Effector memory CD8-positive, alpha-beta T cell (primary cell): ENCODE measurements at regions not wholly inside any gene's neighbourhood (a gene's known extent, or its start where the extent isn't known, plus 50 kb on each side); places are given as distances from the start of the nearest gene placed in this dataset.
A peak's percentile ranks its signal among the peaks of the same experiment; 100 is the strongest.

Source experiments
- ATAC-seq: fragments of 150-1000 bp; cut with Tn5 transposase; replicated peaks from 2 replicates; pipeline ENCODE4 v1.10.0; 2021; ENCODE audit warnings: mild to moderate bottlenecking, moderate library complexity
- DNase-seq, 3 experiments: peaks; one replicate each; pipeline ENCODE4 v3.0.0; 2021
- H3K27ac Mint-ChIP-seq, 2 donors: one replicate each; pipeline ENCODE4 v1.8.0; 2022; ENCODE audit warnings: mild to moderate bottlenecking in 2 of 2, mixed read lengths in 2 of 2, moderate library complexity in 2 of 2
- H3K27me3 Mint-ChIP-seq, 2 donors: one replicate each; pipeline ENCODE4 v1.8.0; 2022; ENCODE audit warnings: mixed read lengths in 2 of 2
- H3K36me3 Mint-ChIP-seq: one replicate; pipeline ENCODE4 v1.8.0; 2022; ENCODE audit warnings: mild to moderate bottlenecking, moderate library complexity, mixed read lengths; ENCODE audit not compliant: insufficient read depth
- H3K4me1 Mint-ChIP-seq, 2 donors: one replicate each; pipeline ENCODE4 v1.8.0; 2022; ENCODE audit warnings: low read depth in 2 of 2, mixed read lengths in 2 of 2
- H3K4me3 Mint-ChIP-seq, 2 donors: one replicate each; pipeline ENCODE4 v1.8.0; 2022; ENCODE audit warnings: mild to moderate bottlenecking in 2 of 2, mixed read lengths in 2 of 2, moderate library complexity in 2 of 2
- H3K9me3 Mint-ChIP-seq, 2 donors: one replicate each; pipeline ENCODE4 v1.8.0; 2022; ENCODE audit warnings: mixed read lengths in 2 of 2

DNA sequence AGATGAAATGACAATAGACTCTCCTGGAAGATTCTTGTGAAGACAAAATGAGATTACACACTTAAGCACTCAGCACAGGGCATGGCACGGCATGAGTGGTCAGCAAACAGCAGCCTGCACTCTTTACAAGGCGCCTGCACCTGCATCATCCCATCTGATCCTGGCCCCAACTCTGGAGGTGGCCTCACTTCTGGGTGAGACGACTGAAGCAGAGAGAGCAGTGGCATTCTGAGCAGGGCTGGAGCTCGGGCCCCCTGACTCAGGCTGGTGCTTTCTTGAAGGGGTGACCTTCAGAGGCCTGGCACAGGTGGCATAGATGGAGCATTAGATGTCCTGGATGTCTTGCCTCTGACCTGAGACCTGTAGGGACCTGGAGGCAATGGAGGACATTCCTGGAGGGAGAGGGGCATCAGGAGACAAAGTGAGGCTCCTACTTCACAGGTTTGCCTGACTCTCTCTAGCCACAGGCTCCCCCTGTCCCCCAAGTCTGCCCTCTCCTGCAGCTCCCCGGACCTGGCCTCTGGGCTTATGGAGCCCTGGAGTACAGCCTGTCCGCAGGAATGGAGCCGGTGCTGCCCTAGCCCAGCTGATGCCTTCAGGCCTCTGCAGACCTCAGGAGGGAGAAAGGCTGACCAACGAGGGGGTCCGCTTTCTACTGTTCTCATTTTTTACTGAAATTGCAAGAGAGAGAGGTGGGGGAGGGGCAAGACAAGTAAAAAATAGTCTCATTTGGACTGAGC, 65.5 kb upstream of the THY1 start:
- H3K36me3 Mint-ChIP-seq = peaks cover 3% of the 10 kb centered on the region
- H3K27me3 Mint-ChIP-seq = peaks cover 39 to 83% of the 10 kb centered on the region in 2 donors
- H3K27ac Mint-ChIP-seq = no peak overlapping the region
- no peak for DNase-seq
- H3K4me3 Mint-ChIP-seq = no peak overlapping the region
- H3K9me3 Mint-ChIP-seq = no peaks in the 10 kb centered on the region
- H3K4me1 Mint-ChIP-seq = peaks cover 0 to 2% of the 10 kb centered on the region in 2 donors
- no peak for ATAC-seq

DNA sequence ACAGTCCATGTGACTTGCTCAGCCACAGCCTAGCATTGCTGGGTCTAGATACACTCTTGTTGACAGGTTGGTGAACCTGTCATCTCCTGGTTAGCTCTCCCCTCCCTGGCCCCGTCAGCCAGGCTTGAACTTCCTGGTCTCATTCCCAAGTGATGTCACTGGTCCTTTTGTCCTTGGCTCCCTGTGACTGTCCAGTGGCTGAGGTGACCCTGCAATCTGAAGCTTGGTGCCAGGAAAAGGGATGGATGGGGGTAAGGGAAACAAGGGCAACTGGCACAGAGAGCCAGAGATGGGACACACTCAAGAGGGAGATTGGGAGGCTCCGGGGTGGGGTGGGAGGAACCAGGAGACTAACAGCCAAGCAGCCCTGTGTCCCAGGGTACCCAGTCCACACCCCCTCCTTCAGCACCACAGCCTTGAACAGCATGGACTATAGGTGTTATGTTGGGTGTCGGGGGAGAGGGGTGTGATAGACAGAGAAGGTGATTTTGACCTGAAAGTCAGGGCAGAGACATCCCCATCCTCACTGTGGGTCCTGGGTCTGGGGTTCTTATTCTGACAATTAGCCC, 63.8 kb upstream of the THY1 start:
- peaks cover 0 to 2% of the 10 kb centered on the region in 2 donors for H3K4me1 Mint-ChIP-seq
- no peak overlapping the region for H3K27ac Mint-ChIP-seq
- peaks cover 3% of the 10 kb centered on the region for H3K36me3 Mint-ChIP-seq
- H3K9me3 Mint-ChIP-seq = no peaks in the 10 kb centered on the region
- no peak for ATAC-seq
- H3K27me3 Mint-ChIP-seq = peaks cover 54 to 98% of the 10 kb centered on the region in 2 donors
- no peak overlapping the region for H3K4me3 Mint-ChIP-seq
- no peak for DNase-seq

DNA sequence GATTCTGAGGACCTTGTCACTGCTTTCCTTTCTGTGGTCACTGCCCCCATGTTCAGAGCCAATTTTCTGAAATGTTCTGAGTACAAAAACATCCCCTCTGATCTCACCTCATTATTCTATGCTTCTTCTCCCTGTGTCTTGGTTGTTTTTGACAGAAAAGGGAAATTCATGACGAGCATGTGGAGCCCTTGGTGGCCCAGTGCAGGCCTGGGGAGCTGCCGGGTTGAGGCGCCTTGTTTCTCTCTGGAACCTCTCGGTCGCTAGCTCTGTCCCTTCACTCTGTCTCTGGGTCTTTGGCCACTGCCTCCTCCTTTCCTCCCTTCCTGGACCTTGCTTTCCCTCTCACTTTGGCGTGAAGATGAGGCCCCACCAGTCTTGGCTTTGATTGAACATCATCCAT, 63.0 kb upstream of the THY1 start:
- peaks cover 3% of the 10 kb centered on the region for H3K36me3 Mint-ChIP-seq
- H3K9me3 Mint-ChIP-seq = no peaks in the 10 kb centered on the region
- H3K27ac Mint-ChIP-seq = no peak overlapping the region
- no peak overlapping the region for H3K4me3 Mint-ChIP-seq
- peaks cover 57 to 98% of the 10 kb centered on the region in 2 donors for H3K27me3 Mint-ChIP-seq
- ATAC-seq (no peak), DNase-seq (no peak)
- peaks cover 0 to 7% of the 10 kb centered on the region in 2 donors for H3K4me1 Mint-ChIP-seq

DNA sequence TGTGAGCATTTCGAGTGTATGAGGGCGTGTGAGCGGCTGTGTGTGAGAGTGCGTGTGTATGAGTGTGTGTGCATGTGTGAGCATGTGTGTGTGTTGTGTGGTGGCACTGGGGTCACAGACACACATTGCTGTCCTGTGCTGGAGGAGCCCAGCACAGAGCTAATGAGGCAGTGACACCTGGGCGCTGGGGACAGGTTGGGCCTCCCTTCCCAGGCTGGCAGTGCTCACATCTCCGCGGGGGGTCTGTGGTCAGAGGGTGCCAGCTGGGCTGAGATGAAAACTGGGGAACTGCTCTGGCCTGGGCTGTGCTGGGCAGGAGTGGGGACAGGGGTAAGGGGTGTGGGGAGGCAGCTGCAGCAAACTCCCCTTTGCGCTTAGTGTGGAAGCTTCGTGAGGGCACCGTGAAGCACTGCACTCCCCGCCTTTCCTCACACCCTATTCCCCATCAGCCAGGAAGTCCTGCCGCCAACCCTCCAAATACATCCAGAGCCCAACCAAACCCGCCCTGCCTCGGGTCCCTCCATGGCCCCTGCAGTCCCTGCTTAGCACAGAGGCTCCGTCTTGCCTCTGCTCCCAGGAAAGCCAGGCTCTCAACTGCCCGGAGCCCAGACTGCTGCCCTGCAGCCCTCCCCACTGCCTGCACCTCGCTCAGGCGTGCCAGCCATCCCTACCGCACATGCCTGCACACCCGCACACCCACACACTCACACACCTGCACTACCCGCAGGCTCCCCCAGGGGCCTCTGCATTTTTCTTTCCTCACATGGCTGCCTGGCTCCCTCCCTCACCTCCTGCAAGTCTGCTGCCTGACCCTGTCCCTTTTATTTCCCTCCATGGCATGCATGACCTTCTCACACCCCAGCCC, 62.0 kb upstream of the THY1 start:
- Mint-ChIP-seq H3K9me3 (no peaks in the 10 kb centered on the region), H3K36me3 (peaks cover 3% of the 10 kb centered on the region), H3K4me3 (no peak overlapping the region), H3K27me3 (peaks cover 64 to 98% of the 10 kb centered on the region in 2 donors), H3K4me1 (peaks cover 0 to 7% of the 10 kb centered on the region in 2 donors), H3K27ac (no peak overlapping the region)
- DNase-seq (no peak), ATAC-seq (no peak)

DNA sequence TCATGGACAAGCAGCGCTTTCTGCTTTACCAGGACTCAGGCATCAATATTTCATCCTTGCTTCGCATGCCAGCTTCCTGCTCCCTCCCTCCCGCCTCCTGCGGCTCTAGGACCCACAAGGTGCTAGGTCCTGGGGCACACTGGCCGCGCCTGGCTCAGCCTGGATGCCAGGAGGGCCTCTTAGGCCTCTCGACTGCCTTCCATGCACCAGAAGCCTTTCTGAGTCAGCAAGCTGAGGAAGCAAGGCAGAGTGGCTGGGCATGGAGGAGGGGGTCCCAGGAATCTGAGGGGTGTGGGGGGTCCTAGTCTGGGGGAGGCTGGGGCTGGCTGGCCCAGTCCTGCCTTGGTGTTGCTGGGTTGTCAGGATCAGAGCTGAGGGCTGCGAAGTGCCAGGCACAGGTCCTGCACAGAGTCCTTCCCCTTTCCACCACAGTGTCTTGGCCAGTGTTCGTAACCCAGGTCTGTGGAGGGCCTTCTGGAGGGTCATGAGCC, 61.0 kb upstream of the THY1 start:
- DNase-seq = no peak
- H3K9me3 Mint-ChIP-seq = no peaks in the 10 kb centered on the region

DNA sequence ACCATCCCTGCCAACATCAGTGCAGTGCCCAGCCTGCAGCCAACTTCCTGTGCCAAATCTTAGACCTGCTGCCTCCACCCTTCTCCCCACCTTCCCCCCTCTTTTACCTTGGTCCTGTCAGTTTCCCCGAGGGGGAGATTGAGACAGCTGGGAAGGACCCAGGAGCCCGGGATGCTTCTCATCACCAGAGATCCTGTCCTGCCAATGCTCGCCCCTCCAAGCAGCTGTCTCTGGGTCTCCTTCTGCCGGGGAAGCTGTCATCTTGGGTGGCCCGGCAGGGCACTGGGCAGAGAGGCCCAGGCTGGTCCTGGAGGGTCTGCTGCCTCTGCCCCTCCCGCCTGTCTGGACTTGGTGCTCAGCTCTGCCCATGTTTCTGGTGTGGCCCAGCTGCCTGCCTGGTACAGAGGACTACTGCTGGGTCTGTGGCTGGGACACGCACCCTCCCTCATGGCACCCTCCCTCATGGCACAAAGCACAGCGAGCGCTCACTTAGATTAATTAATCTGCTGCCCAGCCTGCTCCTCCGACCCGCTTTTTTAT, 60.4 kb upstream of the THY1 start:
- ATAC-seq = no peak
- no peaks in the 10 kb centered on the region for H3K9me3 Mint-ChIP-seq
- peaks cover 63 to 95% of the 10 kb centered on the region in 2 donors for H3K27me3 Mint-ChIP-seq
- H3K4me1 Mint-ChIP-seq = peaks cover 0 to 7% of the 10 kb centered on the region in 2 donors
- H3K27ac Mint-ChIP-seq = no peak overlapping the region
- DNase-seq = no peak
- no peak overlapping the region for H3K4me3 Mint-ChIP-seq
- peaks cover 3% of the 10 kb centered on the region for H3K36me3 Mint-ChIP-seq

More for the DNA sequence above, 61.0 kb upstream of the THY1 start:
- ATAC-seq = no peak
- peaks cover 0 to 7% of the 10 kb centered on the region in 2 donors for H3K4me1 Mint-ChIP-seq
- H3K27ac Mint-ChIP-seq = no peak overlapping the region
- no peak overlapping the region for H3K4me3 Mint-ChIP-seq
- peaks cover 64 to 98% of the 10 kb centered on the region in 2 donors for H3K27me3 Mint-ChIP-seq
- peaks cover 3% of the 10 kb centered on the region for H3K36me3 Mint-ChIP-seq

DNA sequence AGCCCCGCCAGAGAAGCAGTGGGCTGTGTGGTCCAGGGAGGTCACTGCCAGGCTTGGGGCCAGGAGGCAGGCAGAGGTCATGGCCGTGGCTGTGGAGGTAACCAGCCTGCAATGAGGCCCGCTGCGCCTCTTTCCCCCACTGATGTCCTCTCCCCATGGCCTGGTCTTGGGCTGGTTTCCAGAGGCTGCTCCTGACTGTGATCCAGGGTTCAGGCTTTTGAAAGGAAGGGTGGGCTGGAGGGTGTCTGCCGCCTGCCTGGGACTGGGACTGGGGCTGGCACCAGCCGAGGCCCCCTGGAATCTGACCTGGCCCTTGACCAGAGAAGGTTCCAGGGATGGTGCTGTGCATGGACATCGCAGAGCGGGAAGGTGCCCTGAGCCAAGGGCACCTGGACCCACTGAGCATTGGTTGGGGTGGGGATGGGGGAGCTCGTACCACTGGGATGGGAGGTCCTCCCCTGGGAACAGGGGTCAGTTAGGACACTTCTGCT, 59.6 kb upstream of the THY1 start:
- no peaks in the 10 kb centered on the region for H3K9me3 Mint-ChIP-seq
- H3K27ac Mint-ChIP-seq = no peak overlapping the region
- H3K27me3 Mint-ChIP-seq = peaks cover 63 to 87% of the 10 kb centered on the region in 2 donors
- H3K36me3 Mint-ChIP-seq = peaks cover 3% of the 10 kb centered on the region
- no peak for ATAC-seq
- no peak overlapping the region for H3K4me3 Mint-ChIP-seq
- DNase-seq = no peak
- peaks cover 0 to 7% of the 10 kb centered on the region in 2 donors for H3K4me1 Mint-ChIP-seq

DNA sequence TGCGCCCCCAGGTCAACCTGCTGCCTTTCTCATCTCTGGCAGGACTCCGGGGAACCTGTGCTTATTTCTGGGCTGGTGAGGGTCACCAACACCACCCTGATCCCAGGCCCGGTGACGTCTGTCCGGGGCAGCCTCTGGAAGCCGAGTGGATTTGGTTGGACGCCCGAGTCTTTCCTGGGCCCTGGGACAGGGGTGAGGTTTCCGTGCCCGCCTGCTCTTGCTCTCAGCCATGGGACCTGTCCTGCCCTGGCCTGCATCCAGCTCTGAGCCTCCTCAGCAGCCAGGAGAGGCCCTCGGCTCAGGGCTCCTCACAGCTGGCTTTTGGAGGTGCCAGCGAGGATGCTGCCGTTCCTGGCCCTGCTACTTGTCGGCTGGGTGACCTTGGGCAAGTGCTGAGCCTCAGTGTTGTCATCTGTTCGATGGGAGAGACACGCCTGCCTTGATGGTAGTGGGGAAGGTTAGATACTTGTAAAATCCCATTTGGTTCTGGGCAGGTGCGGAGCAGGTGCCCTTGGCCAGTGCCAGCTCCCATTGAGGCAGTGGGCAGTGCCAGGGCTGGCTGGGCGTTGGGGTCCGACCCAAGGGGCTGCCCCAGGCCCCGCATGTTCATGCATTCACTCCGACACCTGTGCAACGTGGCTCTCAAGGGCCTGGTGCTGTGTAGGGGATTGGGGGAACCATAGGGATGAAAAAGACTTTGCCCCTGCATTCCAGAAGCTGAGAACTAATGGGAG, 58.9 kb upstream of the THY1 start:
- H3K27me3 Mint-ChIP-seq = peaks cover 62 to 86% of the 10 kb centered on the region in 2 donors
- no peak overlapping the region for H3K4me3 Mint-ChIP-seq

DNA sequence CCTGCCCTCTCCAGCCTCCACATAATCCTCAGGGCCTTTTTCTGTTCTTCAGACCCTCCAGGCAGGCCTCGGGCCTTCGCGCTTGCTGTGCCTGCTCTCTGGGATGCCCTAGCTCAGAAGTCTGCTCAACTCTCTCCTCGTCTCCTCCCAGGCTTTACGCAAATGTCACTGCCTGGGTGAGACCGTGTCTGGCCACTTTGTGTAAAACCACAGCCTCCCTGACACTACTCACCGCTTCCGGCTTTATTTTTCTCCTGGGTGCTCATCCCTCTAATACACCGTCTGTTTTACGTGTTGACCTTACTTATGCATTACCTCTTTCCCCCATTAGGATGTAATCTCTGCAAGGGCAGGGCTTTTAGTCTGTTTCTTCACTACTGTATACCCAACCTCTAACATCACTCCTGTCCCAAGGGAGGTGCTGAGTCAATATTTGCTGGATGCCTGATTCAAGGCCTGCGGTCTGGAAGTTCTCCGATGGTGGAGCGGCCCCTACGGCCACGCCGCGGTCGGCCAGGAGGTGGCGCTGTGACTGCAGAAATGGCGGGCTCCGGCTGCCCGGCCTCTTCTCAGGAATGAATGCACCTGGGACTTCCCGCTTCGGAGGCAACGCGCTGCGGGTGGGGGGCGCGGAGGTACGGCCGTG, 58.2 kb upstream of the THY1 start:
- peak; percentile 70 for ATAC-seq
- Mint-ChIP-seq H3K4me1 (peaks cover 0 to 7% of the 10 kb centered on the region in 2 donors), H3K4me3 (no peak overlapping the region), H3K27me3 (peaks cover 58 to 86% of the 10 kb centered on the region in 2 donors), H3K27ac (no peak overlapping the region), H3K9me3 (no peaks in the 10 kb centered on the region), H3K36me3 (peaks cover 2% of the 10 kb centered on the region)
- DNase-seq = peak; percentile 63 to 68 (median 64)

More for the DNA sequence above, 58.9 kb upstream of the THY1 start:
- H3K27ac Mint-ChIP-seq = no peak overlapping the region
- H3K9me3 Mint-ChIP-seq = no peaks in the 10 kb centered on the region
- peaks cover 3% of the 10 kb centered on the region for H3K36me3 Mint-ChIP-seq
- no peak for ATAC-seq
- H3K4me1 Mint-ChIP-seq = peaks cover 0 to 7% of the 10 kb centered on the region in 2 donors
- no peak for DNase-seq

DNA sequence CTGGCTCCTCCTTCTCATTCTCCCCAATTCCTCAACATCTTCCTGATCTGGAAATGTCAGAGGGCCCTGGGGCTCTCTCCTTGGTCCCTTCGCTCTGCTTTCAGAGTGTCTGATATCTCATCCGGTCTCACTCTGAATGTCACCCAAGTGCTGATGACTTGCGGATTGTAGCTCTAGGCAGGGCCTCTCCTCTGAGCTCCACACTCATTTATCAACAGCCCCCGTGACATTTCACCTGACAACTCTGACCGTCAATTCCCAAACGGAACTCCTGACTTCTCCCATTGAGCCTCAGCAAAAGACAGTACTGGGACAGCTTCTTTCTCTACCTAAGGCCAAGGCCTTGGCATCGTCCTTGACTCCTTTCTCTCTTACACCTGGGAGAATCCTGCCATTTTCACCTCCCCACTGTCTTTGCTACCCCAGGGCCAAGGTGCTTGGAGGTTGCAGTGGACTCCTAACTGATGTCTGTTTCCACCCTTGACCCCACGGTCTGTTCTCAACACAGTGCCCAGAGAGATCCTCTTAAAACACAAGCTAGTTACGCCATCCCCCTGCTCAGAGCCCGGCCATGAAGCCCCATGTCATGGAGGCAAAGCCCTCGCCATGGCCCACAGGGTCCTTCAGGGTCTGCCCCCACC, 57.5 kb upstream of the THY1 start:
- ATAC-seq (no peak), DNase-seq (no peak)
- H3K4me3 Mint-ChIP-seq = no peak overlapping the region
- no peaks in the 10 kb centered on the region for H3K9me3 Mint-ChIP-seq
- peaks cover 60 to 86% of the 10 kb centered on the region in 2 donors for H3K27me3 Mint-ChIP-seq
- peaks cover 0 to 7% of the 10 kb centered on the region in 2 donors for H3K4me1 Mint-ChIP-seq
- no peak overlapping the region for H3K27ac Mint-ChIP-seq
- no peaks in the 10 kb centered on the region for H3K36me3 Mint-ChIP-seq

DNA sequence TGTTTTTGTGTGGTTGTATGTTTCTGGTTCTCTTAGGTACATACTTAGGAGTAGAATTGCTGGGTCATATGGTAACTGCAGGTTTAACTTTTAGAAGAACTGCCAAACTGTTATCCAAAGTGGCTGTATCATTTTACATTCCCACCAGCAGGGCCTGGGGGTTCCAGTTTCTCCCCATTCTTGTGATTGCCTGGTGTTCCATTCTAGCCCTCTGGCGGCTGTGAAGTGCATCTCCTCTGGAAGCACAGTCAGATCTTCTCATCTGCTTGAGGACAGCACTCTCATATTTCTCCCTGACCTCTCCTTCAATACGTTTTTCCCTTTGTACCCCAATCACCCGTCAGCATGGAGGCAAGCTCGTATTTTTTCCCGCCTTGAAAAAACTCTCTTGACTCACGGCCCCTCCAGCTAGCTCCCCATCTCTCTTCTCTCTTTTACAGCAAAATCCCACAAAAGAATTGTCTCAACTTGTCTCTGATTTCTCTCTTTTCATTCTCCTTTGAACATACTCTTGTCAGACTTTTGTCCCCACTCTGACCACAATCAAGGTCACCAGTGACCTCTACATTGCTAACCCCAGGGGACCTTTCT, 56.8 kb upstream of the THY1 start:
- peaks cover 65 to 86% of the 10 kb centered on the region in 2 donors for H3K27me3 Mint-ChIP-seq
- peaks cover 0 to 5% of the 10 kb centered on the region in 2 donors for H3K4me1 Mint-ChIP-seq
- no peaks in the 10 kb centered on the region for H3K36me3 Mint-ChIP-seq
- no peak for DNase-seq
- ATAC-seq = no peak
- H3K4me3 Mint-ChIP-seq = no peak overlapping the region
- H3K27ac Mint-ChIP-seq = no peak overlapping the region
- no peaks in the 10 kb centered on the region for H3K9me3 Mint-ChIP-seq
